ENCODE measurements at regions not wholly inside any gene's neighbourhood (a gene's known extent, or its start where the extent isn't known, plus 50 kb on each side); places are given as distances from the start of the nearest gene placed in this dataset.

GRCh38 chr6:125370343-125370742 is 68.6 kb upstream of the HDDC2 start:
- TF ChIP-seq CTCF (conservative IDR thresholded peaks at IDR 0.05; ENCODE audit: low read length) (no peak), EZH2phosphoT487 (IDR thresholded peaks at IDR 0.05; ENCODE audit: borderline replicate concordance) (no peak)

All from Loucy (cell line).